T-cell (primary cell): ENCODE measurements at regions not wholly inside any gene's neighbourhood (a gene's known extent, or its start where the extent isn't known, plus 50 kb on each side); places are given as distances from the start of the nearest gene placed in this dataset.
"Not testable (repeated sequence)": the region's sequence is repeated elsewhere in the genome, so short reads cannot be mapped to it uniquely, and the experiment has no call there.

Source experiments
- ATAC-seq, 4 experiments: fragments of 200-7000 bp in 3 of 4; fragments of 150-1000 bp in 1 of 4; cut with Tn5 transposase; replicated peaks in 1 of 4; 1 replicate in 3 of 4; 2 replicates in 1 of 4; pipeline ENCODE4 v1.10.0; 2021; ENCODE audit warnings: moderate library complexity in 3 of 4, mild to moderate bottlenecking in 2 of 4, moderate number of reproducible peaks in 1 of 4
- CTCF ChIA-PET, 2 donors: fragments of 300-600 bp; sonication (Branson Sonifier 250); formaldehyde crosslinking; loops; one replicate each; lab custom pipeline; 2022; ENCODE audit warnings: antibody characterized with exemption in 2 of 2; lab: Charles Lee
- POLR2A ChIA-PET, 2 donors: fragments of 300-600 bp; sonication (Branson Sonifier 250); formaldehyde crosslinking; loops; one replicate each; lab custom pipeline; 2022; ENCODE audit warnings: antibody characterized with exemption in 2 of 2; lab: Charles Lee
- DNase-seq, 35 experiments: peaks; one replicate each; pipeline versions ENCODE4 v3.0.0 to v3.0.0-alpha.2; 2013 to 2023
- H3K27ac ChIP-seq: one replicate; pipeline ENCODE4 v1.5.1; 2013; ENCODE audit warnings: low read length
- H3K27me3 ChIP-seq, 2 experiments: replicated peaks in 1 of 2; 1 replicate in 1 of 2; 2 replicates in 1 of 2; pipeline versions ENCODE4 v1.6.1 to v1.7.0; 2013; ENCODE audit warnings: low read length in 1 of 2, mixed read lengths in 1 of 2; ENCODE audit not compliant: control insufficient read depth in 2 of 2, insufficient read depth in 2 of 2; ENCODE audit errors: extremely low read depth in 1 of 2
- H3K36me3 ChIP-seq, 2 donors: 1 replicate in 1 of 2; 2 replicates in 1 of 2; pipeline versions ENCODE4 v1.6.1 to v1.7.0; 2013; ENCODE audit warnings: low read length in 1 of 2; ENCODE audit not compliant: control insufficient read depth in 2 of 2, insufficient read depth in 1 of 2; ENCODE audit errors: extremely low read depth in 1 of 2
- H3K4me1 ChIP-seq, 2 experiments: 1 replicate in 1 of 2; 2 replicates in 1 of 2; pipeline versions ENCODE4 v1.6.1 to v1.7.0; 2013; ENCODE audit warnings: low read length in 2 of 2, mixed read lengths in 1 of 2; ENCODE audit not compliant: insufficient read depth in 2 of 2, control insufficient read depth in 1 of 2; ENCODE audit errors: extremely low read depth in 1 of 2
- H3K4me3 ChIP-seq, 2 donors: 1 replicate in 1 of 2; 2 replicates in 1 of 2; pipeline versions ENCODE4 v1.5.1 to v1.7.0; 2013; ENCODE audit warnings: mild to moderate bottlenecking in 2 of 2, low read length in 1 of 2, moderate library complexity in 1 of 2; ENCODE audit not compliant: control insufficient read depth in 1 of 2; ENCODE audit errors: extremely low read depth in 1 of 2
- H3K9me3 ChIP-seq: 2 replicates; pipeline ENCODE4 v1.7.0; 2013
- H3K27ac Mint-ChIP-seq, 2 donors: one replicate each; pipeline ENCODE4 v1.8.0; 2020 to 2021; ENCODE audit warnings: mild to moderate bottlenecking in 2 of 2, mixed read lengths in 2 of 2
- H3K27me3 Mint-ChIP-seq, 2 donors: one replicate each; pipeline ENCODE4 v1.8.0; 2021 to 2022; ENCODE audit warnings: mixed read lengths in 2 of 2
- H3K36me3 Mint-ChIP-seq: one replicate; pipeline ENCODE4 v1.8.0; 2021; ENCODE audit warnings: mixed read lengths
- H3K4me1 Mint-ChIP-seq, 3 donors: one replicate each; pipeline ENCODE4 v1.8.0; 2020 to 2022; ENCODE audit warnings: mixed read lengths in 3 of 3, mild to moderate bottlenecking in 1 of 3
- H3K4me3 Mint-ChIP-seq, 3 donors: one replicate each; pipeline ENCODE4 v1.8.0; 2020 to 2022; ENCODE audit warnings: mild to moderate bottlenecking in 3 of 3, mixed read lengths in 3 of 3, moderate library complexity in 3 of 3
- H3K9me3 Mint-ChIP-seq, 3 donors: one replicate each; pipeline ENCODE4 v1.8.0; 2020 to 2022; ENCODE audit warnings: mixed read lengths in 3 of 3
- WGBS: methylation state at CpG from one replicate; pipeline ENCODE4 v1.1.5; 2013; ENCODE audit warnings: missing lambda C conversion rate; ENCODE audit not compliant: insufficient coverage; 5-methylcytosine and 5-hydroxymethylcytosine counted together

DNA sequence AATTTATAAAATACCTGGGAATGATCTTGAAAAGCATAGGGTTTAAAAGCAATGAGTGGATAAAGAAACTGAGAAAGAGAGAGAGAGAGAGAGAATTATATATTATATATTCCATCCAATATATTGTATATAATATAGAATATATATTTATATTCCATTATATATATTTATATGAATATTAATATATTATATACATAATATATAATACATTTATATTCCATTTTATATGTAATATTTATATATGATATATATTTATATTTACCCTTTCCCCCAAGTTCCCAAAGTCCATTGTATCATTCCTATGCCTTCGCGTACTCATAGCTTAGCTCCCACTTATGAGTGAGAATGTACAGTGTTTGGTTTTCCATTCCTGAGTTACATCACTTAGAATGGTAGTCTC, 69.9 kb upstream of the SLC35F3 start:
- Histone ChIP-seq H3K9me3 (no peaks in the 10 kb centered on the region), H3K36me3 (no peaks in the 10 kb centered on the region), H3K4me3 (no peak overlapping the region), H3K27me3 (no peaks in the 10 kb centered on the region), H3K4me1 (no peaks in the 10 kb centered on the region), H3K27ac (no peak overlapping the region)
- H3K36me3 Mint-ChIP-seq: no peaks in the 10 kb centered on the region
- H3K9me3 Mint-ChIP-seq: peaks cover 10 to 30% (median 14%) of the 10 kb centered on the region in 3 donors
- DNase-seq (no peak), ATAC-seq (no peak)
- no peak overlapping the region for H3K27ac Mint-ChIP-seq
- H3K4me3 Mint-ChIP-seq: no peak overlapping the region
- CTCF ChIA-PET: no interaction called here
- POLR2A ChIA-PET: no interaction called here
- WGBS: no CpG with 5 or more reads among the region's 2 CpGs
- H3K4me1 Mint-ChIP-seq: no peaks in the 10 kb centered on the region
- peaks cover 4 to 7% of the 10 kb centered on the region in 2 donors for H3K27me3 Mint-ChIP-seq

GRCh38 chr1:233838207-233838606, 66.3 kb upstream of the SLC35F3 start:
- H3K4me1 ChIP-seq, H3K36me3 Mint-ChIP-seq, H3K27ac ChIP-seq, H3K4me3 Mint-ChIP-seq, H3K4me1 Mint-ChIP-seq, H3K9me3 ChIP-seq, CTCF ChIA-PET, H3K4me3 ChIP-seq, H3K36me3 ChIP-seq, ATAC-seq, POLR2A ChIA-PET, DNase-seq, H3K27me3 Mint-ChIP-seq, H3K27me3 ChIP-seq, H3K27ac Mint-ChIP-seq: not testable (repeated sequence)
- 97% methylated on average over 4 of the region's 4 CpGs for WGBS
- H3K9me3 Mint-ChIP-seq: peaks cover 0 to 16% (median 0%) of the 10 kb centered on the region in 3 donors

- Mint-ChIP-seq H3K9me3 (peaks cover 0 to 20% (median 2%) of the 10 kb centered on the region in 3 donors), H3K27me3 (peaks cover 0 to 6% of the 10 kb centered on the region in 2 donors), H3K4me3 (no peak overlapping the region), H3K36me3 (no peaks in the 10 kb centered on the region), H3K27ac (no peak overlapping the region), H3K4me1 (no peaks in the 10 kb centered on the region)
- ATAC-seq (no peak), DNase-seq (no peak)
- 76% methylated on average over 7 of the region's 9 CpGs for WGBS
- no peaks in the 10 kb centered on the region for H3K9me3 ChIP-seq
- POLR2A ChIA-PET: no interaction called here
- peaks cover 0 to 2% of the 10 kb centered on the region in 2 experiments for H3K27me3 ChIP-seq
- H3K27ac ChIP-seq: no peak overlapping the region
- no peaks in the 10 kb centered on the region for H3K4me1 ChIP-seq
- CTCF ChIA-PET: no interaction called here
- H3K36me3 ChIP-seq: no peaks in the 10 kb centered on the region
- no peak overlapping the region for H3K4me3 ChIP-seq
These were observed 60.8 kb upstream of the SLC35F3 start for GRCh38 chr1:233843525-233844204.

DNA sequence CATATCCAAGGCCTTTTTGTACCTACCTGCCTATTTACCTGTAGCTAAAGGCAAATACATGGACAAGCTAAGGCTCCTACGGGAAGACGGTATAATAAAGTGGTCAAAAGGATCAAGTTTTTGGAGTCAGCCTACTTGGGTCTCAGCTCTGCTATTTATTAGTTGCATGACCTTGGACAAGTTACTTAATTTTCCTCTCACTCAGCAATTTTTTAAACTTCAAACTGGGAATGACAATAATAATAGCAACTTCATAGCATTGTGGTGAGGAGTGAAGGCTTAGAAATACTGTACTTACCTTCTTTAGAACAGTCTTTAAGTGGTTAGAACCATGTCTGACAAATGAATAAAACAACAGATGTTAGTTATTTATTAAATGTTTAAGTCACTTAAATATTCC, 60.2 kb upstream of the SLC35F3 start:
- ATAC-seq (no peak), DNase-seq (no peak)
- Mint-ChIP-seq H3K27ac (no peak overlapping the region), H3K4me1 (no peaks in the 10 kb centered on the region), H3K36me3 (no peaks in the 10 kb centered on the region), H3K4me3 (no peak overlapping the region), H3K9me3 (peaks cover 0 to 23% (median 2%) of the 10 kb centered on the region in 3 donors), H3K27me3 (peaks cover 0 to 6% of the 10 kb centered on the region in 2 donors)
- POLR2A ChIA-PET: no interaction called here
- Histone ChIP-seq H3K4me3 (no peak overlapping the region), H3K4me1 (no peaks in the 10 kb centered on the region), H3K27me3 (peaks cover 0 to 2% of the 10 kb centered on the region in 2 experiments), H3K27ac (no peak overlapping the region), H3K36me3 (no peaks in the 10 kb centered on the region), H3K9me3 (no peaks in the 10 kb centered on the region)
- no CpG with 5 or more reads among the region's 2 CpGs for WGBS
- CTCF ChIA-PET: no interaction called here

GRCh38 chr1:233844692-233845091, 59.8 kb upstream of the SLC35F3 start:
- Histone ChIP-seq H3K4me3 (no peak overlapping the region), H3K4me1 (no peaks in the 10 kb centered on the region), H3K9me3 (no peaks in the 10 kb centered on the region), H3K27ac (no peak overlapping the region), H3K36me3 (no peaks in the 10 kb centered on the region), H3K27me3 (peaks cover 0 to 2% of the 10 kb centered on the region in 2 experiments)
- Mint-ChIP-seq H3K4me1 (no peaks in the 10 kb centered on the region), H3K27ac (no peak overlapping the region), H3K36me3 (no peaks in the 10 kb centered on the region), H3K4me3 (no peak overlapping the region), H3K9me3 (peaks cover 0 to 19% (median 2%) of the 10 kb centered on the region in 3 donors), H3K27me3 (peaks cover 0 to 6% of the 10 kb centered on the region in 2 donors)
- ATAC-seq (no peak), DNase-seq (no peak)
- 31% methylated on average over 1 of the region's 2 CpGs for WGBS
- POLR2A ChIA-PET: no interaction called here
- CTCF ChIA-PET: no interaction called here
